ENCODE measurements at regions not wholly inside any gene's neighbourhood (a gene's known extent, or its start where the extent isn't known, plus 50 kb on each side); places are given as distances from the start of the nearest gene placed in this dataset.

GRCh38 chr17:6255322-6255721 lies 179.6 kb downstream of the AIPL1 start:
- TF ChIP-seq POLR2A (IDR thresholded peaks at IDR 0.05; ENCODE audit: low read depth): no peak
- no peak for TF ChIP-seq CTCF (IDR thresholded peaks at IDR 0.05)
- TF ChIP-seq POLR2AphosphoS5 (IDR thresholded peaks at IDR 0.05): no peak
- no peak for TF ChIP-seq EP300 (IDR thresholded peaks at IDR 0.05)

All from esophagus muscularis mucosa (tissue), 4 donors.